H1 (cell line): ENCODE measurements at regions not wholly inside any gene's neighbourhood (a gene's known extent, or its start where the extent isn't known, plus 50 kb on each side); places are given as distances from the start of the nearest gene placed in this dataset.
A peak's percentile ranks its signal among the peaks of the same experiment; 100 is the strongest.

Experiments
- CTCF ChIA-PET: fragments of 300-600 bp; sonication (Branson Sonifier 250); formaldehyde crosslinking; loops from one replicate; lab custom pipeline; 2021; ENCODE audit not compliant: partially characterized antibody; lab: Charles Lee
- POLR2A ChIA-PET: fragments of 300-600 bp; sonication (Branson Sonifier 250); formaldehyde crosslinking; loops from one replicate; lab custom pipeline; 2021; ENCODE audit warnings: inconsistent platforms; ENCODE audit not compliant: partially characterized antibody; lab: Charles Lee
- DNase-seq, 2 experiments: peaks; one replicate each; pipeline versions ENCODE4 v3.0.0 to v3.0.0-alpha.2; 2010 to 2022; ENCODE audit warnings: low spot score in 2 of 2, low read depth in 1 of 2, mixed read lengths in 1 of 2
- FAIRE-seq: peaks from 2 replicates; lab custom pipeline; 2011; peaks lifted over from hg19 to GRCh38; lab: Jason Lieb, UNC
- H2AFZ ChIP-seq: 2 replicates; pipeline ENCODE4 v1.8.1; 2012; ENCODE audit warnings: low read length, inconsistent platforms
- H2AK5ac ChIP-seq: 2 replicates; pipeline ENCODE4 v1.6.1; 2013; ENCODE audit warnings: low read depth, low read length
- H2BK120ac ChIP-seq: replicated peaks from 2 replicates; pipeline ENCODE3; 2013; ENCODE audit warnings: low read depth, low read length, inconsistent platforms
- H2BK12ac ChIP-seq: 2 replicates; pipeline ENCODE4 v1.6.1; 2013; ENCODE audit warnings: low read depth, low read length
- H2BK15ac ChIP-seq: 2 replicates; pipeline ENCODE4 v1.6.1; 2013; ENCODE audit warnings: low read length
- H2BK20ac ChIP-seq: 2 replicates; pipeline ENCODE4 v1.6.1; 2013; ENCODE audit warnings: low read length
- H2BK5ac ChIP-seq: 2 replicates; pipeline ENCODE4 v1.6.1; 2013; ENCODE audit warnings: low read depth, low read length
- H3K14ac ChIP-seq: 2 replicates; pipeline ENCODE4 v1.6.1; 2013; ENCODE audit warnings: inconsistent platforms; ENCODE audit not compliant: insufficient read length
- H3K18ac ChIP-seq: 2 replicates; pipeline ENCODE4 v1.6.1; 2013; ENCODE audit warnings: low read length; ENCODE audit errors: extremely low read depth
- H3K23ac ChIP-seq: 2 replicates; pipeline ENCODE4 v1.6.1; 2013; ENCODE audit warnings: inconsistent platforms; ENCODE audit not compliant: insufficient read length
- H3K23me2 ChIP-seq: 2 replicates; pipeline ENCODE4 v1.6.1; 2013; ENCODE audit warnings: low read depth, low read length
- H3K27ac ChIP-seq: 2 replicates; pipeline ENCODE4 v1.6.1; 2011; ENCODE audit warnings: low read depth, low read length, inconsistent platforms
- H3K27me3 ChIP-seq, 4 experiments: replicated peaks in 1 of 4; 1 replicate in 1 of 4; 2 replicates in 3 of 4; pipeline versions ENCODE4 v1.6.1 to v1.8.1; 2011 to 2013; ENCODE audit warnings: low read length in 3 of 4, mild to moderate bottlenecking in 3 of 4, inconsistent platforms in 2 of 4, mixed read lengths in 2 of 4, moderate library complexity in 1 of 4; ENCODE audit not compliant: control insufficient read depth in 3 of 4, insufficient read depth in 3 of 4; ENCODE audit errors: extremely low read depth in 1 of 4
- H3K36me3 ChIP-seq, 4 experiments: 2 replicates each; pipeline versions ENCODE4 v1.6.1 to v1.8.1; 2011 to 2013; ENCODE audit warnings: mild to moderate bottlenecking in 4 of 4, low read length in 3 of 4, moderate library complexity in 2 of 4, control low read depth in 1 of 4, inconsistent platforms in 1 of 4; ENCODE audit not compliant: insufficient read depth in 4 of 4, control insufficient read depth in 2 of 4
- H3K4ac ChIP-seq: replicated peaks from 2 replicates; pipeline ENCODE3; 2013; ENCODE audit warnings: low read length, low read depth, mixed read lengths, inconsistent platforms; ENCODE audit not compliant: insufficient read length
- H3K4me1 ChIP-seq, 4 experiments: replicated peaks in 1 of 4; 1 replicate in 1 of 4; 2 replicates in 3 of 4; pipeline versions ENCODE4 v1.6.1 to v1.8.1; 2011 to 2013; ENCODE audit warnings: low read length in 3 of 4, inconsistent platforms in 2 of 4, mixed read lengths in 1 of 4; ENCODE audit not compliant: insufficient read depth in 4 of 4, control insufficient read depth in 3 of 4
- H3K4me2 ChIP-seq, 2 experiments: 2 replicates each; pipeline versions ENCODE4 v1.6.1 to v1.8.1; 2011 to 2013; ENCODE audit warnings: low read depth in 2 of 2, low read length in 2 of 2, control low read depth in 1 of 2, inconsistent platforms in 1 of 2, mild to moderate bottlenecking in 1 of 2; ENCODE audit not compliant: insufficient read depth in 1 of 2
- H3K4me3 ChIP-seq, 4 experiments: fragments of 200-600, 300-600 bp in 1 of 4; sonication (generic), shearing (Covaris generic), sonication (Bioruptor Twin) in 1 of 4; 2 replicates each; pipeline versions ENCODE4 v1.5.1 to v1.8.1; 2011 to 2016; ENCODE audit warnings: low read length in 4 of 4, low read depth in 3 of 4, control low read depth in 2 of 4, inconsistent platforms in 2 of 4, mild to moderate bottlenecking in 2 of 4, mixed read lengths in 1 of 4, moderate library complexity in 1 of 4; ENCODE audit not compliant: insufficient read depth in 2 of 4; ENCODE audit errors: extremely low read depth in 1 of 4
- H3K56ac ChIP-seq: replicated peaks from 2 replicates; pipeline ENCODE3; 2013; ENCODE audit warnings: low read depth, mild to moderate bottlenecking, mixed read lengths, low read length, inconsistent platforms; ENCODE audit not compliant: insufficient read length
- H3K79me1 ChIP-seq: 2 replicates; pipeline ENCODE4 v1.6.1; 2013; ENCODE audit warnings: low read depth, low read length, control low read depth
- H3K79me2 ChIP-seq, 2 experiments: 2 replicates each; pipeline versions ENCODE4 v1.6.1 to v1.8.1; 2012 to 2013; ENCODE audit warnings: low read length in 2 of 2, mild to moderate bottlenecking in 2 of 2, inconsistent platforms in 1 of 2; ENCODE audit not compliant: insufficient read depth in 2 of 2, control insufficient read depth in 1 of 2
- H3K9ac ChIP-seq, 4 experiments: replicated peaks in 1 of 4; 1 replicate in 1 of 4; 2 replicates in 3 of 4; pipeline versions ENCODE4 v1.6.1 to v1.8.1; 2011 to 2013; ENCODE audit warnings: low read depth in 3 of 4, low read length in 3 of 4, control low read depth in 2 of 4, mild to moderate bottlenecking in 2 of 4, moderate library complexity in 2 of 4, inconsistent platforms in 1 of 4; ENCODE audit errors: extremely low read depth in 1 of 4
- H3K9me3 ChIP-seq, 2 experiments: 2 replicates each; pipeline versions ENCODE4 v1.6.1 to v1.8.1; 2012 to 2013; ENCODE audit warnings: mild to moderate bottlenecking in 2 of 2, moderate library complexity in 2 of 2, control low read depth in 1 of 2, inconsistent platforms in 1 of 2, low read depth in 1 of 2, low read length in 1 of 2, mixed read lengths in 1 of 2; ENCODE audit not compliant: insufficient read depth in 2 of 2
- H4K20me1 ChIP-seq, 2 experiments: replicated peaks in 1 of 2; 2 replicates each; pipeline versions ENCODE3 to v1.8.1; 2011 to 2013; ENCODE audit warnings: inconsistent platforms in 2 of 2, low read length in 2 of 2, mild to moderate bottlenecking in 1 of 2; ENCODE audit not compliant: insufficient read depth in 2 of 2, control insufficient read depth in 1 of 2
- H4K5ac ChIP-seq: 2 replicates; pipeline ENCODE4 v1.6.1; 2013; ENCODE audit warnings: low read length, low read depth, mixed read lengths, inconsistent platforms; ENCODE audit not compliant: insufficient read length
- H4K8ac ChIP-seq: 2 replicates; pipeline ENCODE4 v1.8.0; 2013; ENCODE audit warnings: mild to moderate bottlenecking, moderate library complexity, low read length, inconsistent platforms; ENCODE audit not compliant: insufficient read depth; ENCODE audit errors: extremely low read depth
- H4K91ac ChIP-seq: replicated peaks from 2 replicates; pipeline ENCODE3; 2013; ENCODE audit warnings: low read length, mixed read lengths, inconsistent platforms; ENCODE audit not compliant: insufficient read length
- CBX5 ChIP-seq: fragments of 300-800, 300-1000 bp; sonication (generic); IDR thresholded peaks from 2 replicates; pipeline ENCODE4 v1.7.1; 2016; ENCODE audit warnings: antibody characterized with exemption, low read length, low read depth
- MAX ChIP-seq: IDR thresholded peaks from 2 replicates; pipeline ENCODE4 v1.6.1; 2012; ENCODE audit warnings: inconsistent platforms
- WGBS, 2 experiments: shearing (Covaris generic) in 1 of 2; methylation state at CpG; one replicate each; pipeline versions ENCODE4 v1.1.6 to v1.1.7; 2013 to 2015; ENCODE audit warnings: low lambda C conversion rate in 2 of 2, mixed read lengths in 2 of 2, inconsistent platforms in 1 of 2, low coverage in 1 of 2, missing lambda C conversion rate in 1 of 2; ENCODE audit not compliant: insufficient replicate concordance in 2 of 2, insufficient coverage in 1 of 2, insufficient read length in 1 of 2; ENCODE audit errors: extremely low coverage in 1 of 2, missing lambda C conversion rate in 1 of 2; 5-methylcytosine and 5-hydroxymethylcytosine counted together

GRCh38 chr2:120867290-120868241 is 131.9 kb downstream of the GLI2 start:
- peaks cover 0 to 4% (median 0%) of the 10 kb centered on the region in 4 experiments; a peak in 1 of 7 replicates for H3K27me3 ChIP-seq
- no peak overlapping the region; the same call in 1 of the 2 replicates for H2BK15ac ChIP-seq
- no peaks in the 10 kb centered on the region for H3K23me2 ChIP-seq
- no peak overlapping the region for H3K9ac ChIP-seq
- ChIA-PET POLR2A (interaction anchor here (1.0 to 2.0 kb wide), 7 partner anchors 8 to 208 kb away, joined by 3 to 7 read pairs (median 4); no protein-coding TSS in a partner anchor), CTCF (interaction anchor here (0.6 to 17.5 kb wide), 13 partner anchors 10 to 121 kb away, joined by 3 to 158 read pairs (median 4); no protein-coding TSS in a partner anchor)
- H4K5ac ChIP-seq, result no peak overlapping the region
- H3K56ac ChIP-seq, result no peak overlapping the region
- peaks cover 35 to 37% of the 10 kb centered on the region in 2 experiments for H4K20me1 ChIP-seq
- H2BK12ac ChIP-seq, result 0 out of 2 replicates have a peak overlapping the region, but pooled peaks have one; percentile 60
- H3K27ac ChIP-seq, result no peak overlapping the region
- no peak overlapping the region for H2BK120ac ChIP-seq
- FAIRE-seq (no peak), DNase-seq (peak in 1 of 2 experiments; percentile 78)
- no peak overlapping the region for H2AFZ ChIP-seq
- peaks cover 9 to 40% (median 18%) of the 10 kb centered on the region in 4 experiments for H3K4me1 ChIP-seq
- H4K8ac ChIP-seq, result peak overlapping the region; percentile 40
- H2BK5ac ChIP-seq, result no peak overlapping the region
- H2AK5ac ChIP-seq, result no peak overlapping the region
- H4K91ac ChIP-seq, result peak overlapping the region; percentile 29
- H3K79me1 ChIP-seq, result peaks cover 24% of the 10 kb centered on the region
- no peak overlapping the region for H2BK20ac ChIP-seq
- H3K14ac ChIP-seq, result no peak overlapping the region
- peak overlapping the region; percentile 94; the same call in 1 of the 2 replicates for H3K18ac ChIP-seq
- peak overlapping the region in 2 of 4 experiments; percentile 6 to 42; a peak in 4 of 8 replicates for H3K4me3 ChIP-seq
- H3K79me2 ChIP-seq, result peaks cover 0 to 53% of the 10 kb centered on the region in 2 experiments; a peak in 2 of 4 replicates
- 43% methylated on average over 43 of the region's 54 CpGs; no CpG with 5 or more reads in 1 of the 2 experiments for WGBS, 2 experiments
- TF ChIP-seq MAX (peak; percentile 20; the same call in 1 of the 2 replicates), CBX5 (no peak)
- no peak overlapping the region for H3K4ac ChIP-seq
- no peaks in the 10 kb centered on the region for H3K9me3 ChIP-seq
- H3K23ac ChIP-seq, result no peak overlapping the region
- H3K4me2 ChIP-seq, result peak overlapping the region; percentile 45 to 62
- H3K36me3 ChIP-seq, result no peaks in the 10 kb centered on the region
